ENCODE measurements at regions not wholly inside any gene's neighbourhood (a gene's known extent, or its start where the extent isn't known, plus 50 kb on each side); places are given as distances from the start of the nearest gene placed in this dataset.

DNA sequence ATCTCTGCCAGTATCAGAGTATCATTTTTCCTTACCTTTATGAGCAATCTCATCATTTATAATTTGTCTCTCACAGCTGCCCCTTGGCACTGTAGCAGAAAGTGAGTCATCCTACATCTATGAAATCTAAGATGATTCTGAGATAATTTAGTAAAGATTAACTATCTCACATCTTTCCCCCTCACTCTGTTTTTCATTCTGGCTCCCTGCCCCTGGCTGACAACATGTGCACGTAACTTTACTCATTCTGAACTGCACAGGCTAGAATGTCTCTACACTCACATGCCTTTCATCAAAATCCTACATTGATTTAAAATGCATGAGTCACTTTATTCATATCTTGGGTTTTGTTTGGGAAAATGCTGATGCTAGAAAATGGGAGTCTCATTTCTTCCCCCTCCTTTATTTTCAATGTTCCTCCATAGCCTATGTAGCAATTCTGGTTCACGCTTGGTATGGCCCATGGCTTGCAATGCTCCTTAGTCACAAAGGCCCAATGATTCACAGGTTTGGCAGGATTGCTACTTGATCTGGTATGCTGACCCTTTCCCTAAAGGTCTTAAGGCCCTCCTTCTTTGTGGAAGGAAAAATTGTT lies 838.5 kb downstream of the TUSC7 start:
- Mint-ChIP-seq H3K27me3 (no peaks in the 10 kb centered on the region), H3K4me3 (no peak overlapping the region), H3K36me3 (no peaks in the 10 kb centered on the region), H3K4me1 (no peaks in the 10 kb centered on the region), H3K27ac (no peak overlapping the region), H3K9me3 (peaks cover 0 to 33% (median 3%) of the 10 kb centered on the region in 9 donors)
- POLR2A ChIA-PET = no interaction called here
- no peak for ATAC-seq
- no peak for DNase-seq

DNA sequence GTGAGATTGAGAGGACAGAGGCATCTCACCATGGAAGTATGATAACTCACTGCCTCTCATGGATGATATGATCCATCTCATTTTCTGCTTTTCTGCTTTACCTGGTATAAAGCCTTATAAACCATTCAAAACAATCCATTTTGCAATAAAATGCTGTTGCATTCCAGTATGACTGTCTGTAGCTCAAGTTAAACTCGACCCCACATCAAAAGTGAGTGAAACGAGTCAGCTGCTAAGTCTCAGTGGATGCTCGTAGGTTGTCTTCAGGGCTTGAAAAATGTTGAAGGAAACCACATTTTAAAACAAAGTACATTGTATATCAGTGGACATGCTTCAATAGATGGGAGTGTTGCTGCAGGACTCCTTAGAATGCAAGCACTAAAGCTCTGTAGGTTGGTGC lies 839.0 kb downstream of the TUSC7 start:
- Mint-ChIP-seq H3K27me3 (no peaks in the 10 kb centered on the region), H3K4me3 (no peak overlapping the region), H3K9me3 (peaks cover 0 to 33% (median 1%) of the 10 kb centered on the region in 9 donors), H3K27ac (no peak overlapping the region), H3K36me3 (no peaks in the 10 kb centered on the region), H3K4me1 (no peaks in the 10 kb centered on the region)
- DNase-seq (no peak), ATAC-seq (no peak)
- POLR2A ChIA-PET = no interaction called here

DNA sequence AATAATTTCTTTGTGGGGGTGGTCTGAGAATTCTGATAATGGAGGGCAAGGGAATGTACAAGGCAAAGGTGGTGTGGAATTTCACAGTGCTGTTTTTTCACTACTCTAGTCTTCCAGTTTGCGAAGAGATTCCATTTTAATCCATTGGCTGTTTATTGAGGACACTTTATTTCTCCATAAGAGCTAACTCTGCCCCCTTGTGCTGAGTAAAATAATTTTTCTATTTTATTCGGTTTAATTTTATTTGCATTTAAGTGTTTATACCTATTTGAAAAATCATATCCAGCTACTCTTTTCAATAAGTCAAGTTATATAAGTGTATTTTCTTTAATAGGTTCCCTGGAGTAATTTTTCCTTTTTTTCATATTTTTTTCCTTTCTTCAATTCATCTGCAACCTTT lies 840.1 kb downstream of the TUSC7 start:
- Mint-ChIP-seq H3K27ac (no peak overlapping the region), H3K4me3 (no peak overlapping the region), H3K36me3 (peaks cover 0 to 4% (median 0%) of the 10 kb centered on the region in 3 donors), H3K4me1 (no peaks in the 10 kb centered on the region), H3K27me3 (no peaks in the 10 kb centered on the region), H3K9me3 (peaks cover 0 to 33% (median 0%) of the 10 kb centered on the region in 9 donors)
- ATAC-seq (no peak), DNase-seq (no peak)
- POLR2A ChIA-PET = no interaction called here

DNA sequence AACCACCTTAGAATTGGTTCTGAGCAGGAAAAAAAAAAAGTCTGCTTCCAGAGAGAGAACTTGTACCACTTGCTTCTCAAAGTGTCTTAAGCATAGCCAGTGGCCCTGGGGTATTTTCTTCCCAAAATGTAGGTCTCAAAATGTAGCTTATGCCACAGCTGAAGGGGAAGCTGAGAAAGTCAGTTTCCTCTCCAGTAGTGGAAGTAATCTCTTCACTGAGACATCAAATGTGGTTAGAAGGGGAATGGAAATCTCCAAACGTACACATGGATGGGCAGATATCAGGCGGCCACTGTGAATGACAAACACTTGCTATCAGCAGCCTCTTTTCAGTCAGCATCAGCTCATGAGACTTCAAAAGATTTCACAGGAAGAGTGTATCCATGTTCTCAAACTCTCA lies 841.2 kb downstream of the TUSC7 start:
- H3K4me3 Mint-ChIP-seq = no peak overlapping the region
- ATAC-seq (no peak), DNase-seq (no peak)
- POLR2A ChIA-PET = no interaction called here
- peaks cover 0 to 4% (median 0%) of the 10 kb centered on the region in 3 donors for H3K36me3 Mint-ChIP-seq
- H3K27me3 Mint-ChIP-seq = no peaks in the 10 kb centered on the region
- no peaks in the 10 kb centered on the region for H3K4me1 Mint-ChIP-seq
- H3K9me3 Mint-ChIP-seq = peaks cover 0 to 33% (median 0%) of the 10 kb centered on the region in 9 donors
- H3K27ac Mint-ChIP-seq = no peak overlapping the region

DNA sequence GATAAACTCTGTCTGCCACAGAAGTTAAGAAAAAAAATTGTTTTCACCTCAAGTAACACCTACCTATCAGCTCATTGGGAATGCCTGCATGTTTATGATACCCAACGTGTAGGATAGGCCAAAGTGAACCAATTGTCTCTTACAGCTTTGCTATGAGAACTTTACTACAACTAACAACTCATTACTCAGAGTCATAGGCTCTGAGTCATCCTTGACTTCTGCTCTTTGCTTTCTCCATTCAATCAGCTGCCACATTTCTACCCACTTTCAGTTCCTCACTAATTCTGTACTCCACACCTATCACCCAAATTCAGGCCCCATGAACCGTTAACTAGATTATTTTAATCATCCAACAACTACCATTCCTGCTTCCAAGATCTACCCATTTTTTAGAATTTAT lies 843.9 kb downstream of the TUSC7 start:
- Mint-ChIP-seq H3K36me3 (peaks cover 0 to 4% (median 0%) of the 10 kb centered on the region in 3 donors), H3K4me3 (no peak overlapping the region), H3K4me1 (no peaks in the 10 kb centered on the region), H3K9me3 (peaks cover 0 to 13% (median 3%) of the 10 kb centered on the region in 9 donors), H3K27ac (no peak overlapping the region), H3K27me3 (no peaks in the 10 kb centered on the region)
- DNase-seq (no peak), ATAC-seq (no peak)
- POLR2A ChIA-PET = no interaction called here

DNA sequence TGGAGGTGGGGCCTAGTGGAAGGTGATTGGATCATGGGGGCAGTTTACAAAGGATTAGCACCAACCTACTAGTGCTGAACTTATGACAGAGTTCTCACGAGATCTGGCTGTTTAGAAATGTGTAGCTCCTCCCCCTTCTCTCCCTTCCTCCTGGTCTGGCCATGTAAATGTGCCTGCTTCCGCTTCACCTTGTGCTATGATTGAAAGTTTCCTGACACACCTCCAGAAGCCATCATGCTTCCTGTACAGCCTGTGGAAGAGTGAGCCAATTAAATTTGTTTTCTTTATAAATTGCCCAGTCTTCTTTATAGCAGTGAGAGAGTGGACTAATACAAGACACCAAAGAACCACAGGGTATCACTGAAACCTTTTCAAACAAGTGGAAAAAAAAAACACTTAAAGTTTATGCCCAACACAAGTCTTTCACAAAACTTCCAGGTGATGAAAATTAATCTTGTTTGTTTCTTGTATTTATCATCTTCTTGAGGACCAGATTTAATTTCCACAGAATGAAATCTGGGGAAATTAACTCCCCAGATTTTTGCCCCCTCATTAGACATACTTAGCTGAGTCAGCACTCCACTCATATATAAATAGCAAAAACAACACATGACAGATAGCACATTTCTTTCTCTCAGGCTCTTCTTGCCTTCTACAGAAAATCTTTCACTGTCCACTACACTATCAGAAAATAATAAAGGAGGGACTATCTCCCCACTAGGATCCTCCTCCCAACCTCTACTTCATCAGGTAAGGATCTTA lies 847.2 kb downstream of the TUSC7 start:
- DNase-seq (no peak), ATAC-seq (no peak)
- H3K4me3 Mint-ChIP-seq = no peak overlapping the region
- no peaks in the 10 kb centered on the region for H3K27me3 Mint-ChIP-seq
- H3K36me3 Mint-ChIP-seq = peaks cover 0 to 8% (median 0%) of the 10 kb centered on the region in 3 donors
- H3K27ac Mint-ChIP-seq = no peak overlapping the region
- no peaks in the 10 kb centered on the region for H3K4me1 Mint-ChIP-seq
- POLR2A ChIA-PET = no interaction called here
- H3K9me3 Mint-ChIP-seq = peaks cover 2 to 24% (median 8%) of the 10 kb centered on the region in 9 donors

DNA sequence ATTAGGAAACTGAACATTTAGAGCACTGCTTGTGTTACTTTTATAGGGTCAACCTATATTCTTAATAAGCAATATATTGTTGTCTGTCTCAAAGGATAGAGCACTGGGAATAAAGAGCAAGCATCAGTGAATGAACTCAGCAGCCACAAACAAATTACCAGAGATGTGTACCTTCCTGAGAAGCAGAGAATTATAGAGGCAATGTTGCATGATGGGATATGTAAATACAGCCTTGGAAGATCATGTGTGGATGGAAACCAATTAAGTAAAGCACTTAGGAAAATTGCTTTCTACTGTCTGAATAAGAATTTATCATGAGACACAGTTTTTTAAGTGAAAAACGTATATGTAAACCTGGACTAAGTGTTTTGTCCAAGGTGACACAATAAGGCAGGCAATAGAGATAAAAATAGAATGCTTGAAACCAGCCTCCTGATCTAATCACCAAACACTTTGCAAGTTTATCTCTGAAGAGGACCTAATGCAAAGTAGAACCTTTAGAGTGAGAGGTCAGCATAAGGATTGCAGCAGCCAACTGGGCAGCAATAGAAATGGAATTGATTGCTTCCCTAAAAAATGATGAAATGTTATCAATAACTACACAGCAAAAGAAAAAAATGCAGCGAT lies 848.0 kb downstream of the TUSC7 start:
- DNase-seq = no peak
- Mint-ChIP-seq H3K4me1 (no peaks in the 10 kb centered on the region), H3K9me3 (peaks cover 2 to 27% (median 8%) of the 10 kb centered on the region in 9 donors), H3K27ac (no peak overlapping the region), H3K36me3 (peaks cover 0 to 8% (median 0%) of the 10 kb centered on the region in 3 donors), H3K4me3 (no peak overlapping the region), H3K27me3 (no peaks in the 10 kb centered on the region)
- POLR2A ChIA-PET = no interaction called here
- no peak for ATAC-seq

DNA sequence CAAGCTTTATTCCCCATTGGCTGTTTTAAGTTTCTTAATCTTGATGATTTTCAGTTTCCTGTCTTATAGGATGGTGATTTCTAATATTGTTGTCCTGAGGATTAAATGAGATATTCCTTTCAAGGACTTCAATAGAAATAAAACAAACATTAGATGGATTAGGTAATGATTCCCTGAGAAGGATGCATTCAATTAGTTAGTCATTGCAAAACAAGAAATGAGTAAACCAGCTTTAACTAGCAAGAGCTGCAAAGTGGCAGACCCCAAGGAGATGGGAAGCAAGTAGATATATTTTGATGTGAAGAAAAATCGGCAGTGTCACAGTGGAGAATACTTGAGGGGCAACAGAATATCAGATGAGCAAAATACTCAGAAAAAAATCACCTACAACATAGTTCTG lies 849.1 kb downstream of the TUSC7 start:
- Mint-ChIP-seq H3K36me3 (peaks cover 0 to 8% (median 0%) of the 10 kb centered on the region in 3 donors), H3K27me3 (no peaks in the 10 kb centered on the region), H3K9me3 (peaks cover 0 to 30% (median 10%) of the 10 kb centered on the region in 9 donors), H3K4me3 (no peak overlapping the region), H3K4me1 (no peaks in the 10 kb centered on the region), H3K27ac (no peak overlapping the region)
- POLR2A ChIA-PET = no interaction called here
- no peak for DNase-seq
- no peak for ATAC-seq

DNA sequence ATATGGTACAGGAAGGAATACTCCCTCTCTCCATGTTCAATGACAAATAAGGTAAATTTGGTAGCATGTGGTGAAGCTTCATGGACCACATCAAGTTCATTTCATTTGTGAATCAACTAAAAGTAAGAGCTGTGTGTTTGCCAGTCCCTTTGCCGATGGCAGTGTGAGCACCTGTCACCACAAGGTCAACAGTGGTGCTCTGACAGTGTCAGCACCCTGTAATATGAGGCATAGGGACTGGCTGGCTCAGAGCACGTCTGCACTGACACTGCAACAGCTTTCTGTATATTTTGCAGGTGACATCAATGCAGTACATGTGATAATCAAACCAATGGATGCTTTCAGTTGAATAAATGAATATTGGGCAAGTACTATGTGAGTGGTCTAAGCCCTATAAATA lies 852.4 kb downstream of the TUSC7 start:
- Mint-ChIP-seq H3K27ac (no peak overlapping the region), H3K4me1 (no peaks in the 10 kb centered on the region), H3K27me3 (no peaks in the 10 kb centered on the region), H3K4me3 (no peak overlapping the region), H3K36me3 (peaks cover 0 to 4% (median 0%) of the 10 kb centered on the region in 3 donors), H3K9me3 (peaks cover 0 to 30% (median 12%) of the 10 kb centered on the region in 9 donors)
- POLR2A ChIA-PET = no interaction called here
- ATAC-seq (no peak), DNase-seq (no peak)

DNA sequence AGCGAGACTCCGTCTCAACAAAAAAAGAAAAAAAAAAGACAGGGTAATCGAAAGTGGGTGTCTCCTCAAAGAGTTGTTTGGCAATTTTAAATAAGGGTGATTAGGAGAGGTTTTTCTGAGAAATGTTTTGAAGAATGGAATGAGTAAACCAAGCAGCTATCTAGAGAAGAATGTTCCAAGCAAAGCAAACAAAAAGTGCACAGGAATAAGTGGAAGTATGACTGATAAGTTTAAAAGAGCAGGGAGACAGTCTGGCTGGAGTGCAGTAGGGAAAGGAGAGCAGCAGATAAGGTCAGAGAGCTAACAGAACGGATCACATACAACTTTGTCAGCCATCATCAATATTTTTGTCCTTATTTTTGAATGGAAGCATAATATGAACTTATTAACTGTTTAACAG lies 853.5 kb downstream of the TUSC7 start:
- H3K4me3 Mint-ChIP-seq = no peak overlapping the region
- ATAC-seq (no peak), DNase-seq (no peak)
- no peak overlapping the region for H3K27ac Mint-ChIP-seq
- POLR2A ChIA-PET = no interaction called here
- H3K36me3 Mint-ChIP-seq = peaks cover 0 to 4% (median 0%) of the 10 kb centered on the region in 3 donors
- H3K4me1 Mint-ChIP-seq = no peaks in the 10 kb centered on the region
- H3K27me3 Mint-ChIP-seq = peaks cover 0 to 1% (median 0%) of the 10 kb centered on the region in 5 donors
- H3K9me3 Mint-ChIP-seq = peaks cover 0 to 25% (median 9%) of the 10 kb centered on the region in 9 donors

DNA sequence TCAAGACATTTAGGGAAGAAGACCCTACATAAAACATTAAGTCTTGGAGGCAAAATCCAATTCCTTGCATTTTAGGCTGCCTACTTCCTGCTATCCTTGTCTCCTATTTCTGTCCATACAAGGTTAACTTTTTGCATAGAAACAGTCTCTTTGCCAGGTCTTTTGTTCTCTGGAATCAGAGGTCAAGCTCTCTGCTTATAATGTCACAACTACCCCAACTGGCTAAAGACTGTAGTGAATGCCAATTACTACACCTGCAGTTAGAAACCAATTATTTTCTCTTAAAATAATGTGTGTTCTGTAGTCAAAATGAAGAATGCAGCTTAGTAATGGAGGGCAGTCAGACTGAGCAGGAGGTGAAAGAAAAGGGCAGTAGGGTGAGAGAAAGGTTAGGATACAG lies 856.2 kb downstream of the TUSC7 start:
- Mint-ChIP-seq H3K4me1 (no peaks in the 10 kb centered on the region), H3K4me3 (no peak overlapping the region), H3K9me3 (peaks cover 0 to 10% (median 6%) of the 10 kb centered on the region in 9 donors), H3K27me3 (peaks cover 0 to 1% (median 0%) of the 10 kb centered on the region in 5 donors), H3K27ac (no peak overlapping the region), H3K36me3 (no peaks in the 10 kb centered on the region)
- DNase-seq (no peak), ATAC-seq (no peak)
- POLR2A ChIA-PET = no interaction called here

DNA sequence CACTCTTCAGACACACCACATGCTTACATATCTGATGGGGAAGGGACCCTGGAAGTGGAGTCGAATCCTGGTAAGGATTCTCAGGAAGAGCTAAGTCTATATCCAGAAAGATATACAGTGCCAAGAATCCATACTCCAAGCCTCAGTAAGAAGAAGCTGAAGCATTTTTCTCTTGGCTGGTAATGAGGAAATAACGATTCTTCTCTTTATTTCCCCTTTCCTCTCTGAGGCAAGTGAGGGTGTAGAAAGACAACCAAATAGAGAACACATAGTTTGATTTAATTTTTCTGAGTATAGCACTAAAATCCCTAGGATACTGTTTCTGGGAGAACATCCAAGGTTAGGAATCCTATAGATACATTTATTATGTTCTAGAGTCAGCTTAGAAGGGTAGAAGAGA lies 857.3 kb downstream of the TUSC7 start:
- no peaks in the 10 kb centered on the region for H3K4me1 Mint-ChIP-seq
- peaks cover 0 to 1% (median 0%) of the 10 kb centered on the region in 5 donors for H3K27me3 Mint-ChIP-seq
- H3K4me3 Mint-ChIP-seq = no peak overlapping the region
- H3K36me3 Mint-ChIP-seq = no peaks in the 10 kb centered on the region
- no peak overlapping the region for H3K27ac Mint-ChIP-seq
- POLR2A ChIA-PET = no interaction called here
- peaks cover 0 to 10% (median 6%) of the 10 kb centered on the region in 9 donors for H3K9me3 Mint-ChIP-seq
- ATAC-seq (no peak), DNase-seq (no peak)

DNA sequence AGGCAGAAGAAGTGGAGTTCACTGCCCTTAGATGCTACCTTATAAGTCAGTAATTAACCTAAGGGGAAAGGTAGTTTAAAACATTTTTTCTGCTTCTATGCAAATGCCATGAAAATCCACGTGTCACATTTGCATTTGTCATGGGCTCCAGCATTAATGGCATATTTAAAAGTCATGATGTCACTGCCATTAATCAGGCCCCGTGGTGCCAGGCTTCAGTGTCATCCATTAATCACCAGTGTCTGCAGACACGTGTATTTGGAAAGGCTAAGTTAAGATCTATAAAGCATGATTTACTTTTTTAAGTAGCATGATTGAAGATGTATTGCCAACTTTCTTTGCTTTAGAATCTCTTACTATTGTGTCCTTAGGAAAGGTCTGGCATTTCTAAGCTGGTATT lies 857.8 kb downstream of the TUSC7 start:
- H3K36me3 Mint-ChIP-seq = no peaks in the 10 kb centered on the region
- DNase-seq (no peak), ATAC-seq (no peak)
- POLR2A ChIA-PET = no interaction called here
- no peak overlapping the region for H3K27ac Mint-ChIP-seq
- H3K4me3 Mint-ChIP-seq = no peak overlapping the region
- H3K4me1 Mint-ChIP-seq = no peaks in the 10 kb centered on the region
- peaks cover 0 to 10% (median 5%) of the 10 kb centered on the region in 9 donors for H3K9me3 Mint-ChIP-seq
- peaks cover 0 to 1% (median 0%) of the 10 kb centered on the region in 5 donors for H3K27me3 Mint-ChIP-seq
